Calu3 (cell line): ENCODE measurements at regions not wholly inside any gene's neighbourhood (a gene's known extent, or its start where the extent isn't known, plus 50 kb on each side); places are given as distances from the start of the nearest gene placed in this dataset.

Experiments
- BruUV-seq: library from RNA; stranded (reverse); fragments of 400-500 nt; replicated peaks from 2 replicates; lab custom pipeline; 2021; lab: Mats Ljungman, UMichigan
- CTCF ChIA-PET: fragments of 300-600 bp; sonication (Branson Sonifier 250); formaldehyde crosslinking; loops from one replicate; lab custom pipeline; 2022; ENCODE audit warnings: antibody characterized with exemption; lab: Charles Lee
- DNase-seq: peaks from one replicate; pipeline ENCODE4 v3.0.0; 2022
- H3K27ac Mint-ChIP-seq: one replicate; pipeline ENCODE4 v1.8.0; 2022; ENCODE audit warnings: mixed read lengths; ENCODE audit not compliant: unreplicated experiment
- H3K27me3 Mint-ChIP-seq: one replicate; pipeline ENCODE4 v1.8.0; 2022; ENCODE audit warnings: mixed read lengths; ENCODE audit not compliant: unreplicated experiment
- H3K36me3 Mint-ChIP-seq: one replicate; pipeline ENCODE4 v1.8.0; 2022; ENCODE audit warnings: mild to moderate bottlenecking, moderate library complexity, mixed read lengths; ENCODE audit not compliant: insufficient read depth, unreplicated experiment
- H3K4me1 Mint-ChIP-seq: one replicate; pipeline ENCODE4 v1.8.0; 2022; ENCODE audit warnings: mild to moderate bottlenecking, low read depth, mixed read lengths; ENCODE audit not compliant: unreplicated experiment
- H3K4me3 Mint-ChIP-seq: one replicate; pipeline ENCODE4 v1.8.0; 2022; ENCODE audit warnings: mild to moderate bottlenecking, low read depth, moderate library complexity, mixed read lengths; ENCODE audit not compliant: unreplicated experiment
- H3K9me3 Mint-ChIP-seq: one replicate; pipeline ENCODE4 v1.8.0; 2022; ENCODE audit warnings: low read depth, mixed read lengths; ENCODE audit not compliant: unreplicated experiment
- intact Hi-C: fragments of 100-400 bp; cut with micrococcal nuclease; formaldehyde crosslinking; loops from one replicate; pipeline ENCODE4 v1.10.0; 2022; ENCODE audit not compliant: unreplicated experiment
- TF ChIP-seq, protein P1 (sequence below): fragments of 200-600 bp; IDR thresholded peaks from one replicate; pipeline ENCODE4 v1.8.0; 2022; ENCODE audit warnings: antibody characterized with exemption; ENCODE audit not compliant: unreplicated experiment

DNA sequence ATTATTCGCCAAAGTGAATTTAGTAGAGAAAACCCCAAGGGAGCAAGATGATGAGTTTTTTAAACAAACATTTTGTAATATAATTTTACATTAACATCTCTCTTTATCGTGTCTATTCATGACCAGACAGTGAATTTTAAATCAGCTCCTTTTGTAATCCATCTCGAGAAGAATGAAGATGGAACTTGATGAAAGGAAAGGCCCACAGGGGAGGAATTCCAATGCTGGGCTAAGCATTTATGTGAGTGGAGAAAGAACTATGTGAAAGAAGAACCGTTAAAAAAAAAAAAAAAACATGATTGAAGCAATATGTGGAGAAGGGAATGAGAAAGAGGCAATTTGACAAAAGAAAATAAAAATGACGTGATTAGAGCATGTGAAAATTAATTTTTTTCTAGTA, 170.6 kb downstream of the KCTD12 start:
- H3K36me3 Mint-ChIP-seq = no peaks in the 10 kb centered on the region
- no peak overlapping the region for H3K4me3 Mint-ChIP-seq
- DNase-seq = no peak
- TF ChIP-seq, protein P1, sequence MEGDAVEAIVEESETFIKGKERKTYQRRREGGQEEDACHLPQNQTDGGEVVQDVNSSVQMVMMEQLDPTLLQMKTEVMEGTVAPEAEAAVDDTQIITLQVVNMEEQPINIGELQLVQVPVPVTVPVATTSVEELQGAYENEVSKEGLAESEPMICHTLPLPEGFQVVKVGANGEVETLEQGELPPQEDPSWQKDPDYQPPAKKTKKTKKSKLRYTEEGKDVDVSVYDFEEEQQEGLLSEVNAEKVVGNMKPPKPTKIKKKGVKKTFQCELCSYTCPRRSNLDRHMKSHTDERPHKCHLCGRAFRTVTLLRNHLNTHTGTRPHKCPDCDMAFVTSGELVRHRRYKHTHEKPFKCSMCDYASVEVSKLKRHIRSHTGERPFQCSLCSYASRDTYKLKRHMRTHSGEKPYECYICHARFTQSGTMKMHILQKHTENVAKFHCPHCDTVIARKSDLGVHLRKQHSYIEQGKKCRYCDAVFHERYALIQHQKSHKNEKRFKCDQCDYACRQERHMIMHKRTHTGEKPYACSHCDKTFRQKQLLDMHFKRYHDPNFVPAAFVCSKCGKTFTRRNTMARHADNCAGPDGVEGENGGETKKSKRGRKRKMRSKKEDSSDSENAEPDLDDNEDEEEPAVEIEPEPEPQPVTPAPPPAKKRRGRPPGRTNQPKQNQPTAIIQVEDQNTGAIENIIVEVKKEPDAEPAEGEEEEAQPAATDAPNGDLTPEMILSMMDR = no peak
- CTCF ChIA-PET = no interaction called here
- BruUV-seq = no TSS peak
- H3K9me3 Mint-ChIP-seq = no peaks in the 10 kb centered on the region
- no peaks in the 10 kb centered on the region for H3K4me1 Mint-ChIP-seq
- no peaks in the 10 kb centered on the region for H3K27me3 Mint-ChIP-seq
- intact Hi-C loops = no loop called here
- H3K27ac Mint-ChIP-seq = no peak overlapping the region

DNA sequence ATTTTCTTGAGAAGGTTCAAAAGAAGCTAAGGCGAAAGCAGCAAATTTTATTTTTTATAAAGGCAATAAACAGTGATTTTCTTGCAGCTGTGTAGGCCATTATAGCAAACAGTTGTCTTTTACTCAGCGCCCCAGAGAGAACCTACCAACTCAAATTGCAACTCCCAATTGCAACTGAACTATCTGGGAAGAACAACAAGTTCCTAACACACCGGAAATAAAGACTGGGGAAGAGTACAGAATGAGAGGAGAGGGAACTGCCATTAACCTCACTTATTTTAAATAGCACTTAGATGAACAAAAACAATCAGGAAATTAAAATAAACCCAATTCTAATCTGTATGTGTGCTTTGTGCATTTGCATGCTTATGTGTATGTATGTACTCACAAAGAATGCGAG, 171.1 kb downstream of the KCTD12 start:
- Mint-ChIP-seq H3K27ac (no peak overlapping the region), H3K4me1 (no peaks in the 10 kb centered on the region), H3K27me3 (no peaks in the 10 kb centered on the region), H3K36me3 (no peaks in the 10 kb centered on the region), H3K9me3 (no peaks in the 10 kb centered on the region), H3K4me3 (no peak overlapping the region)
- CTCF ChIA-PET = no interaction called here
- TF ChIP-seq, protein P1 = no peak
- BruUV-seq = no TSS peak
- intact Hi-C loops = no loop called here
- DNase-seq = no peak

DNA sequence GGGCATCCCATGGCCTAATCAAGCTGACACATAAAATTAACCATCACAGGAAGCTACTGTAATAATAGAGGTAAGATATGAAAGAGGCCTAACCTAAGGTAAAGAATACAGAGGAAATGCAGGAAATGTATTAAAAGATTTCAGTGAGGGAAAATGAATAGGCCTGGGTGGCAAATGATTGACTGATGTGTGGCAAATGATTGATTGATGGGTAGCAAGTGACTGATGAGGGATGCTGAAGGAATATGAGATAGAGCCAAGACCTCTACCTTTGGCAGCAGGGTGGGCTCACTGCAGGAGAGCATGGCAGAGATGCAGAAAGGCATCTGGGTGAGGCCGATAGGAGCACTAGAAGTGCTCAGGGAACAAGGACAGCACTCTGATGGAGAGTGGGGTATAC, 172.9 kb downstream of the KCTD12 start:
- Mint-ChIP-seq H3K27me3 (no peaks in the 10 kb centered on the region), H3K4me1 (no peaks in the 10 kb centered on the region)

DNA sequence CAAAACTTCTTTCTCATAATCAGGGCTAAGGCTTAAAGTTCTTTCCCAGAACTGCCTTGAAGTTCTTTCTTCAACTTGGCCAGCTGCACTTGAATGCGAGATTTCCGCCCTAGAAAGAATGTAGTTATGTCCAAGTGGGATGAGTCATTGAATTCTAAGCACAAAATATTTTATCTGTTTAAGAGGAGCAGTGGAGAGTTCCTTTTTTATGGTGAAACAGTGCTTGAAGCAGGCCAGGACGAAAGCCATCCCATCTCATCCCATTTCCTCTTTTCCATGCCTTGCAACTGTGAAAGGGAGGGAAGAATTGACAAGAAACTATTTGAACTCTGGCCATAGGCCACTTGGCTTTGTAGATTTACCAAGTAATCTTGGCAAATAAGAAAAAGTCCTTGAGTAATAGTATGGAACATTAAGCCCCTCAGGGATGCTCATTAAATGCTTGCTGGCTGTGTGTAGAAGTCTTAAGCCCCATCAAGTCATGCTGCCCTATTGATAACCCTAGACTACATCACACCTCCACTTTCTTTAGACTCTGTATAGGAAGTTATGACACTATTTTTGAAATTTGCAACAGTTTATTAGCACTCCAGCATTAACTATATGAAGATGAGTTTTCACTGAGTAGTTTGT, 174.5 kb downstream of the KCTD12 start:
- H3K27me3 Mint-ChIP-seq = no peaks in the 10 kb centered on the region
- no peaks in the 10 kb centered on the region for H3K4me1 Mint-ChIP-seq
- intact Hi-C loops = no loop called here
- no peaks in the 10 kb centered on the region for H3K36me3 Mint-ChIP-seq
- DNase-seq = no peak
- no TSS peak for BruUV-seq
- CTCF ChIA-PET = no interaction called here
- no peak overlapping the region for H3K4me3 Mint-ChIP-seq
- no peaks in the 10 kb centered on the region for H3K9me3 Mint-ChIP-seq
- H3K27ac Mint-ChIP-seq = no peak overlapping the region
- TF ChIP-seq, protein P1 = no peak

More for the DNA sequence above, 172.9 kb downstream of the KCTD12 start:
- CTCF ChIA-PET = no interaction called here
- Mint-ChIP-seq H3K9me3 (no peaks in the 10 kb centered on the region), H3K36me3 (no peaks in the 10 kb centered on the region), H3K27ac (no peak overlapping the region), H3K4me3 (no peak overlapping the region)
- no TSS peak for BruUV-seq
- TF ChIP-seq, protein P1 = no peak
- no peak for DNase-seq
- intact Hi-C loops = no loop called here
